Neural progenitor cell (in vitro differentiated cells): ENCODE measurements at regions not wholly inside any gene's neighbourhood (a gene's known extent, or its start where the extent isn't known, plus 50 kb on each side); places are given as distances from the start of the nearest gene placed in this dataset.
"Not testable (repeated sequence)": the region's sequence is repeated elsewhere in the genome, so short reads cannot be mapped to it uniquely, and the experiment has no call there.

Source experiments
- CTCF ChIP-seq: fragments of 200-600 bp; sonication (generic); IDR thresholded peaks from 2 replicates; pipeline ENCODE4 v1.5.1; 2017; ENCODE audit warnings: antibody characterized with exemption, mild to moderate bottlenecking
- EZH2 ChIP-seq: fragments of 200-600 bp; sonication (generic); IDR thresholded peaks from 2 replicates; pipeline ENCODE4 v1.6.1; 2017; ENCODE audit warnings: antibody characterized with exemption, mild to moderate bottlenecking, moderate library complexity

GRCh38 chr5:25263507-25263906 is 618.7 kb upstream of the CDH10 start:
- not testable (repeated sequence) for TF ChIP-seq CTCF, EZH2
